OCI-LY7 (cell line): ENCODE measurements at regions not wholly inside any gene's neighbourhood (a gene's known extent, or its start where the extent isn't known, plus 50 kb on each side); places are given as distances from the start of the nearest gene placed in this dataset.
"Not testable (repeated sequence)": the region's sequence is repeated elsewhere in the genome, so short reads cannot be mapped to it uniquely, and the experiment has no call there.

Source experiments
- BruUV-seq: library from RNA; stranded (reverse); fragments of 400-500 nt; replicated peaks from 2 replicates; lab custom pipeline; 2021; lab: Mats Ljungman, UMichigan
- CTCF ChIA-PET: fragments of 300-600 bp; sonication (Branson Sonifier 250); formaldehyde crosslinking; loops from one replicate; lab custom pipeline; 2022; ENCODE audit warnings: antibody characterized with exemption; ENCODE audit not compliant: unreplicated experiment; lab: Charles Lee
- POLR2A ChIA-PET: fragments of 300-600 bp; sonication (Branson Sonifier 250); formaldehyde crosslinking; loops from one replicate; lab custom pipeline; 2022; ENCODE audit warnings: antibody characterized with exemption; lab: Charles Lee
- DNase-seq: peaks from one replicate; pipeline ENCODE4 v3.0.0-alpha.2; 2015; ENCODE audit warnings: low spot score
- H2AFZ ChIP-seq: fragments of 200-600 bp; sonication (generic), shearing (Covaris generic); 2 replicates; pipeline ENCODE4 v1.6.1; 2014; ENCODE audit warnings: mild to moderate bottlenecking, antibody characterized with exemption, low read length, moderate library complexity
- H3K27ac ChIP-seq: fragments of 200-600 bp; sonication (generic); 2 replicates; pipeline ENCODE4 v1.5.1; 2014; ENCODE audit warnings: mixed run types, low read depth, mild to moderate bottlenecking, moderate library complexity, low read length, inconsistent platforms; ENCODE audit not compliant: poor library complexity, severe bottlenecking
- H3K36me3 ChIP-seq: fragments of 200-600 bp; sonication (generic); 2 replicates; pipeline ENCODE4 v1.6.1; 2014; ENCODE audit warnings: mild to moderate bottlenecking, antibody characterized with exemption, low read length, moderate library complexity, mixed read lengths; ENCODE audit not compliant: insufficient read depth
- H3K4me1 ChIP-seq: fragments of 200-600 bp; sonication (generic); 2 replicates; pipeline ENCODE4 v1.5.1; 2014; ENCODE audit warnings: mild to moderate bottlenecking, low read length; ENCODE audit not compliant: insufficient read depth, poor library complexity, severe bottlenecking
- H3K4me2 ChIP-seq: fragments of 200-600 bp; sonication (generic); 2 replicates; pipeline ENCODE4 v1.6.1; 2014; ENCODE audit warnings: mild to moderate bottlenecking, low read length
- H3K4me3 ChIP-seq: fragments of 200-600 bp; sonication (generic); 2 replicates; pipeline ENCODE4 v1.5.1; 2014; ENCODE audit warnings: mild to moderate bottlenecking, low read depth, low read length; ENCODE audit not compliant: poor library complexity, severe bottlenecking
- H3K79me2 ChIP-seq: fragments of 200-600 bp; sonication (generic); 2 replicates; pipeline ENCODE4 v1.6.1; 2016; ENCODE audit warnings: low read depth, mild to moderate bottlenecking, low read length, moderate library complexity, mixed read lengths; ENCODE audit not compliant: insufficient read depth
- H3K9me2 ChIP-seq: fragments of 200-600 bp; sonication (generic); 2 replicates; pipeline ENCODE4 v1.6.1; 2016; ENCODE audit warnings: mild to moderate bottlenecking, low read length, mixed read lengths; ENCODE audit not compliant: insufficient read depth
- H3K9me3 ChIP-seq: fragments of 200-600 bp; sonication (generic); 2 replicates; pipeline ENCODE4 v1.6.1; 2014; ENCODE audit warnings: mild to moderate bottlenecking, mixed run types, low read length, mixed read lengths
- H4K20me1 ChIP-seq: fragments of 200-600 bp; sonication (generic); 2 replicates; pipeline ENCODE4 v1.6.1; 2014; ENCODE audit warnings: mild to moderate bottlenecking, antibody characterized with exemption, low read length, moderate library complexity, mixed read lengths; ENCODE audit not compliant: insufficient read depth
- CTCF ChIP-seq: fragments of 200-600 bp; sonication (generic); conservative IDR thresholded peaks from 2 replicates; pipeline ENCODE4 v1.5.1; 2014; ENCODE audit warnings: mild to moderate bottlenecking, antibody characterized with exemption, low read length, moderate library complexity, mixed read lengths
- EZH2phosphoT487 ChIP-seq: fragments of 200-600 bp; sonication (generic); IDR thresholded peaks from 2 replicates; pipeline ENCODE4 v1.6.1; 2018; ENCODE audit warnings: low read depth, borderline replicate concordance, mild to moderate bottlenecking, mixed run types, antibody characterized with exemption, low read length, moderate library complexity, mixed read lengths
- intact Hi-C: fragments of 100-400 bp; cut with micrococcal nuclease; formaldehyde crosslinking; loops from one replicate; pipeline ENCODE4 v1.10.0; 2022; ENCODE audit not compliant: unreplicated experiment

GRCh38 chr20:50333812-50334211 is 143.2 kb downstream of the CEBPB start:
- no peak overlapping the region for H2AFZ ChIP-seq
- CTCF ChIA-PET = no interaction called here

GRCh38 chr20:50334512-50334911 is 143.9 kb downstream of the CEBPB start:
- H3K27ac ChIP-seq, DNase-seq, H3K9me2 ChIP-seq, H3K4me3 ChIP-seq, H3K36me3 ChIP-seq, H2AFZ ChIP-seq, H3K9me3 ChIP-seq, intact Hi-C loops, H4K20me1 ChIP-seq, H3K79me2 ChIP-seq, H3K4me2 ChIP-seq, BruUV-seq, CTCF ChIA-PET, H3K4me1 ChIP-seq: not testable (repeated sequence)
- POLR2A ChIA-PET = interaction anchor here (0.6 kb wide), 1 partner anchor 808 kb away, joined by 6 read pairs; no protein-coding TSS in a partner anchor

More at GRCh38 chr20:50333812-50334211, 143.2 kb downstream of the CEBPB start:
- POLR2A ChIA-PET = interaction anchor here (0.6 kb wide), 1 partner anchor 809 kb away, joined by 6 read pairs; no protein-coding TSS in a partner anchor
- TF ChIP-seq EZH2phosphoT487 (no peak), CTCF (no peak)
- intact Hi-C loops = no loop called here
- BruUV-seq = no TSS peak
- Histone ChIP-seq H3K4me2 (no peak overlapping the region), H3K27ac (no peak overlapping the region), H3K36me3 (no peaks in the 10 kb centered on the region), H3K79me2 (no peaks in the 10 kb centered on the region), H3K9me3 (no peaks in the 10 kb centered on the region), H4K20me1 (no peaks in the 10 kb centered on the region), H3K4me1 (no peaks in the 10 kb centered on the region), H3K4me3 (no peak overlapping the region), H3K9me2 (no peaks in the 10 kb centered on the region)
- DNase-seq = no peak

DNA sequence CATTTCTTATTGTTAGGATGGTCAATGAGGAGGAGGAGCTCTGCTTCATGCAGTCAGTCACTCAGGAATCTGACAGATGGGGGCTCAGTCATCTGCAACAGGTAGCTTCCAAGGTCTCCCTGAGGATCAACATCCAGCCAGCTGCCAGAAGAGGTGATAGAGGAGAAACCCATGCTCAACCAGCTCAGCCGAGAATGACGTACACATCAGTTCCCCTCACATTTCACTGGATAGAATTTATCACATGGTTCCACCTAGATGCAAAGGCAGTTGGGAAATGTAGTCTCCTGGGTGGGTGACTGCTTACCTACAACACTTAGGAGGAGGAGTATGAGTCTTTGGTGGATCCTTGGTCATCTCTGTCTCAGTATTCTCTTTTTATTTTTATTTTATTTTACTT is 144.5 kb downstream of the CEBPB start:
- no peak overlapping the region for H3K27ac ChIP-seq
- intact Hi-C loops = no loop called here
- ChIA-PET CTCF (no interaction called here), POLR2A (no interaction called here)
- TF ChIP-seq EZH2phosphoT487 = no peak
- TF ChIP-seq CTCF = no peak
- no peak overlapping the region for H2AFZ ChIP-seq
- no peaks in the 10 kb centered on the region for H4K20me1 ChIP-seq
- peak; percentile 22 for DNase-seq
- H3K4me3 ChIP-seq = no peak overlapping the region
- no peaks in the 10 kb centered on the region for H3K4me1 ChIP-seq
- H3K4me2 ChIP-seq = peak overlapping the region; percentile 37; the same call in 1 of the 2 replicates
- no peaks in the 10 kb centered on the region for H3K9me3 ChIP-seq
- no peaks in the 10 kb centered on the region for H3K9me2 ChIP-seq
- H3K36me3 ChIP-seq = no peaks in the 10 kb centered on the region
- no peaks in the 10 kb centered on the region for H3K79me2 ChIP-seq
- no TSS peak for BruUV-seq
